ENCODE measurements at regions not wholly inside any gene's neighbourhood (a gene's known extent, or its start where the extent isn't known, plus 50 kb on each side); places are given as distances from the start of the nearest gene placed in this dataset.

DNA sequence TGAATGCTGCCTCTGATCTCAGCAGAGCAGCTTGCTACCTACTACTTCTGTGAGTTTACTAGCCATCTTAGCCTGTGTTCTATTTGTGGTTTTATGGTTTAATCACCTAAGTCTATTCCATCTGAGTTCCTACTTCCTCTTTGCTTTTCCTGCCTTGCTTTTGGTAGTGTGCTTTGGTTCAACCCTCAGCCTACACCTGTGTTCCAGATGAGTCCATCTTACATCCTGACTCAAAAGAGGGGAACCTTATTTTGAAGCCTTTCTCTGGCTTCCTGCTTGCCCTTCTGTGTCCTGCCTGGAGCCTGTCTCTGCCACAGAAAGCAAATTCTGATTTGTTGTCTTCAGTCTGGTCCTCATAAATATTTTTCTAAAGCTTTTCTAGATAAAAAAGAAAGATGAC lies 530.3 kb upstream of the MEX3C start:
- no peak for TF ChIP-seq FOXP2 (optimal IDR thresholded peaks at IDR 0.05; ENCODE audit: borderline replicate concordance, extremely low read depth, extremely low read length, insufficient read depth)
- no peak for TF ChIP-seq SIN3A (IDR thresholded peaks at IDR 0.05; ENCODE audit: borderline replicate concordance, insufficient read depth, low read length)
- no peak for TF ChIP-seq REST (IDR thresholded peaks at IDR 0.05; ENCODE audit: insufficient read depth in 1 of 2, low read depth in 2 of 2, low read length in 2 of 2)
- TF ChIP-seq TAF1 (IDR thresholded peaks at IDR 0.05; ENCODE audit: borderline replicate concordance, insufficient read depth, low read length), result no peak
- no peak for TF ChIP-seq POLR2AphosphoS5 (IDR thresholded peaks at IDR 0.05; ENCODE audit: low read depth, low read length)

GRCh38 chr18:51731070-51731469 lies 533.6 kb upstream of the MEX3C start:
- TF ChIP-seq TAF1 (IDR thresholded peaks at IDR 0.05; ENCODE audit: borderline replicate concordance, insufficient read depth, low read length) (no peak), POLR2AphosphoS5 (IDR thresholded peaks at IDR 0.05; ENCODE audit: low read depth, low read length) (no peak), REST (IDR thresholded peaks at IDR 0.05; ENCODE audit: insufficient read depth in 1 of 2, low read depth in 2 of 2, low read length in 2 of 2) (no peak), SIN3A (IDR thresholded peaks at IDR 0.05; ENCODE audit: borderline replicate concordance, insufficient read depth, low read length) (no peak), FOXP2 (optimal IDR thresholded peaks at IDR 0.05; ENCODE audit: borderline replicate concordance, extremely low read depth, extremely low read length, insufficient read depth) (no peak)

GRCh38 chr18:51734576-51734975 lies 537.1 kb upstream of the MEX3C start:
- TF ChIP-seq SIN3A (IDR thresholded peaks at IDR 0.05; ENCODE audit: borderline replicate concordance, insufficient read depth, low read length) (no peak), POLR2AphosphoS5 (IDR thresholded peaks at IDR 0.05; ENCODE audit: low read depth, low read length) (no peak), FOXP2 (optimal IDR thresholded peaks at IDR 0.05; ENCODE audit: borderline replicate concordance, extremely low read depth, extremely low read length, insufficient read depth) (no peak), REST (IDR thresholded peaks at IDR 0.05; ENCODE audit: insufficient read depth in 1 of 2, low read depth in 2 of 2, low read length in 2 of 2) (no peak), TAF1 (IDR thresholded peaks at IDR 0.05; ENCODE audit: borderline replicate concordance, insufficient read depth, low read length) (no peak)

- TF ChIP-seq POLR2AphosphoS5 (IDR thresholded peaks at IDR 0.05; ENCODE audit: low read depth, low read length), result no peak
- TF ChIP-seq FOXP2 (optimal IDR thresholded peaks at IDR 0.05; ENCODE audit: borderline replicate concordance, extremely low read depth, extremely low read length, insufficient read depth), result no peak
- no peak for TF ChIP-seq REST (IDR thresholded peaks at IDR 0.05; ENCODE audit: insufficient read depth in 1 of 2, low read depth in 2 of 2, low read length in 2 of 2)
- TF ChIP-seq TAF1 (IDR thresholded peaks at IDR 0.05; ENCODE audit: borderline replicate concordance, insufficient read depth, low read length), result no peak
- no peak for TF ChIP-seq SIN3A (IDR thresholded peaks at IDR 0.05; ENCODE audit: borderline replicate concordance, insufficient read depth, low read length)
Measured at GRCh38 chr18:51739044-51739666, 541.7 kb upstream of the MEX3C start.

All from PFSK-1 (cell line).